A673 (cell line): ENCODE measurements at regions not wholly inside any gene's neighbourhood (a gene's known extent, or its start where the extent isn't known, plus 50 kb on each side); places are given as distances from the start of the nearest gene placed in this dataset.

Source experiments
- BruUV-seq: library from RNA; stranded (reverse); fragments of 400-500 nt; replicated peaks from 2 replicates; lab custom pipeline; 2021; lab: Mats Ljungman, UMichigan
- CTCF ChIA-PET: fragments of 300-600 bp; sonication (Branson Sonifier 250); formaldehyde crosslinking; loops from one replicate; lab custom pipeline; 2022; ENCODE audit warnings: antibody characterized with exemption; lab: Charles Lee
- POLR2A ChIA-PET: fragments of 300-600 bp; sonication (Branson Sonifier 250); formaldehyde crosslinking; loops from one replicate; lab custom pipeline; 2022; ENCODE audit warnings: antibody characterized with exemption; ENCODE audit not compliant: low non-redundant PET; lab: Charles Lee
- DNase-seq: peaks from one replicate; pipeline ENCODE4 v3.0.0-alpha.2; 2015; ENCODE audit warnings: low spot score
- H3K27ac ChIP-seq: fragments of 200-600 bp; sonication (generic); 2 replicates; pipeline ENCODE4 v1.5.1; 2016; ENCODE audit warnings: mixed run types, low read depth, mild to moderate bottlenecking, mixed read lengths, antibody characterized with exemption, low read length; ENCODE audit not compliant: poor library complexity, severe bottlenecking
- H3K27me3 ChIP-seq: fragments of 200-600 bp; sonication (generic); replicated peaks from 2 replicates; pipeline ENCODE4 v1.6.1; 2017; ENCODE audit warnings: mixed run types, low read depth, mild to moderate bottlenecking, mixed read lengths, antibody characterized with exemption, low read length; ENCODE audit not compliant: insufficient read depth, poor library complexity
- H3K36me3 ChIP-seq: fragments of 200-600 bp; sonication (generic); 2 replicates; pipeline ENCODE4 v1.6.1; 2016; ENCODE audit warnings: mixed run types, mild to moderate bottlenecking, mixed read lengths, antibody characterized with exemption, low read length; ENCODE audit not compliant: insufficient read depth, poor library complexity, severe bottlenecking
- H3K4me1 ChIP-seq: fragments of 200-600 bp; sonication (generic); 2 replicates; pipeline ENCODE4 v1.6.1; 2017; ENCODE audit warnings: mixed run types, mild to moderate bottlenecking, mixed read lengths, antibody characterized with exemption, low read length; ENCODE audit not compliant: insufficient read depth, poor library complexity, severe bottlenecking
- H3K4me3 ChIP-seq: fragments of 200-600 bp; sonication (generic); 2 replicates; pipeline ENCODE4 v1.5.1; 2016; ENCODE audit warnings: low read depth, mixed run types, mild to moderate bottlenecking, mixed read lengths, low read length; ENCODE audit not compliant: poor library complexity, severe bottlenecking
- H3K9me3 ChIP-seq: fragments of 200-600 bp; sonication (generic); 2 replicates; pipeline ENCODE4 v1.6.1; 2016; ENCODE audit warnings: mixed run types, low read depth, mild to moderate bottlenecking, mixed read lengths, antibody characterized with exemption, low read length; ENCODE audit not compliant: poor library complexity, severe bottlenecking
- EZH2 ChIP-seq: fragments of 200-600 bp; sonication (generic); IDR thresholded peaks from 2 replicates; pipeline ENCODE4 v1.6.1; 2017; ENCODE audit warnings: borderline replicate concordance, low read depth, mild to moderate bottlenecking, mixed read lengths, antibody characterized with exemption, low read length; ENCODE audit not compliant: poor library complexity, severe bottlenecking
- intact Hi-C: fragments of 100-400 bp; cut with micrococcal nuclease; formaldehyde crosslinking; loops from one replicate; pipeline ENCODE4 v1.10.0; 2022; ENCODE audit not compliant: unreplicated experiment
- TF ChIP-seq, protein P1 (sequence below): fragments of 300-800, 200-600 bp; sonication (generic); conservative IDR thresholded peaks from 2 replicates; pipeline ENCODE4 v1.5.1; 2017; ENCODE audit warnings: low read depth, mild to moderate bottlenecking, antibody characterized with exemption, low read length, moderate library complexity, mixed read lengths

DNA sequence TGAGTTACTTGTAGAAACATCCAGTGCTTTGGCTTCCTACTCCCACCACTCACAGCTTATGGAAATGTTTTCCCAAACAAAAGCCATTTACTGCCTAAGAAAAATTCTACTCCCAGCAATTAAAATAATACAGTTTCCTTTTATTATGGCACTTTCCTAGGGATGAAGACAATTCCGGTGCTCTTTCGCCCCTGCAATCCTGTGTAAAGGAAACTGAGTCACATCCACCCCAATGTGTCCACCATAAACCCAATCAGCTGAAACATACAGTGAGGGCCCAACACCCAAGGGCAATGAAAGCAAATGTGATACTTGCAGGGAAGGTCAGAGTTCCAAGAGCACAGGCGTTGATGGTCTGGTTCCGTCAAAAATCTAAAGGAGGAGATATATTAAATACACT lies 62.0 kb upstream of the ST3GAL5 start:
- Histone ChIP-seq H3K36me3 (no peaks in the 10 kb centered on the region), H3K4me1 (no peaks in the 10 kb centered on the region), H3K9me3 (peaks cover 11% of the 10 kb centered on the region), H3K4me3 (no peak overlapping the region), H3K27ac (no peak overlapping the region), H3K27me3 (no peaks in the 10 kb centered on the region)
- no TSS peak for BruUV-seq
- ChIA-PET CTCF (no interaction called here), POLR2A (no interaction called here)
- TF ChIP-seq EZH2, result no peak
- TF ChIP-seq, protein P1, sequence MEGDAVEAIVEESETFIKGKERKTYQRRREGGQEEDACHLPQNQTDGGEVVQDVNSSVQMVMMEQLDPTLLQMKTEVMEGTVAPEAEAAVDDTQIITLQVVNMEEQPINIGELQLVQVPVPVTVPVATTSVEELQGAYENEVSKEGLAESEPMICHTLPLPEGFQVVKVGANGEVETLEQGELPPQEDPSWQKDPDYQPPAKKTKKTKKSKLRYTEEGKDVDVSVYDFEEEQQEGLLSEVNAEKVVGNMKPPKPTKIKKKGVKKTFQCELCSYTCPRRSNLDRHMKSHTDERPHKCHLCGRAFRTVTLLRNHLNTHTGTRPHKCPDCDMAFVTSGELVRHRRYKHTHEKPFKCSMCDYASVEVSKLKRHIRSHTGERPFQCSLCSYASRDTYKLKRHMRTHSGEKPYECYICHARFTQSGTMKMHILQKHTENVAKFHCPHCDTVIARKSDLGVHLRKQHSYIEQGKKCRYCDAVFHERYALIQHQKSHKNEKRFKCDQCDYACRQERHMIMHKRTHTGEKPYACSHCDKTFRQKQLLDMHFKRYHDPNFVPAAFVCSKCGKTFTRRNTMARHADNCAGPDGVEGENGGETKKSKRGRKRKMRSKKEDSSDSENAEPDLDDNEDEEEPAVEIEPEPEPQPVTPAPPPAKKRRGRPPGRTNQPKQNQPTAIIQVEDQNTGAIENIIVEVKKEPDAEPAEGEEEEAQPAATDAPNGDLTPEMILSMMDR, result no peak
- no peak for DNase-seq
- intact Hi-C loops, result no loop called here

GRCh38 chr2:85949280-85949679 lies 60.5 kb upstream of the ST3GAL5 start:
- intact Hi-C loops, result no loop called here
- CTCF ChIA-PET, result interaction anchor here (0.5 kb wide), 1 partner anchor 32 kb away, joined by 3 read pairs; no protein-coding TSS in a partner anchor
- H3K9me3 ChIP-seq, result peaks cover 11% of the 10 kb centered on the region
- H3K27ac ChIP-seq, result no peak overlapping the region
- no peaks in the 10 kb centered on the region for H3K27me3 ChIP-seq
- no peak for DNase-seq
- H3K4me3 ChIP-seq, result no peak overlapping the region
- TF ChIP-seq EZH2, result no peak
- TF ChIP-seq, protein P1, result no peak
- BruUV-seq, result no TSS peak
- POLR2A ChIA-PET, result no interaction called here
- no peaks in the 10 kb centered on the region for H3K4me1 ChIP-seq
- H3K36me3 ChIP-seq, result no peaks in the 10 kb centered on the region

DNA sequence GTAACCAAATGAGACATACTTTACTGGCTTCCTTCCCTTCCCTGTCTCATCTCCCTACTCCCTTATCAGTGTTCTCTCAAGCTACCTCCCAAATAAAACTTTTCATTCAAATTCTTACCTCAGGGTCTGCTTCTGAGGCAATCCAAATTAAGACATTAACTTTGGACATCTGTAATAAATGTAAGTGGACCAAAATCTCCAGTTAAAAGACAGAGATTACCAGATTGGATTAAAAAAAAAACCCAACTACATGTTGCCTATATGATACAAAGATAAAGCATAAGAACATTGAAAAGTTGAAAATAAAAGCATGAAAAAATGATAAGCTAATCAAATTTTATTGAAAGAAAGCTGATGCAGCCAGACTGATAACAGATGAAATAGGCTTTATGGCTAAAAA lies 58.8 kb upstream of the ST3GAL5 start:
- BruUV-seq, result no TSS peak
- intact Hi-C loops, result no loop called here
- H3K9me3 ChIP-seq, result peaks cover 11% of the 10 kb centered on the region
- ChIA-PET POLR2A (no interaction called here), CTCF (no interaction called here)
- H3K36me3 ChIP-seq, result no peaks in the 10 kb centered on the region
- TF ChIP-seq, protein P1, result no peak
- no peak for TF ChIP-seq EZH2
- no peak overlapping the region for H3K27ac ChIP-seq
- no peaks in the 10 kb centered on the region for H3K4me1 ChIP-seq
- H3K4me3 ChIP-seq, result no peak overlapping the region
- H3K27me3 ChIP-seq, result no peaks in the 10 kb centered on the region
- no peak for DNase-seq
